ENCODE measurements at regions not wholly inside any gene's neighbourhood (a gene's known extent, or its start where the extent isn't known, plus 50 kb on each side); places are given as distances from the start of the nearest gene placed in this dataset.

- TF ChIP-seq CTCF (IDR thresholded peaks at IDR 0.05) (no peak), POLR2A (IDR thresholded peaks at IDR 0.05) (no peak), EP300 (IDR thresholded peaks at IDR 0.05) (no peak)
Measured at GRCh38 chr12:111107392-111108178, 187.2 kb upstream of the MYL2 start.

Data from ovary (tissue), 3 donors.